GM12878 (cell line): ENCODE measurements at regions not wholly inside any gene's neighbourhood (a gene's known extent, or its start where the extent isn't known, plus 50 kb on each side); places are given as distances from the start of the nearest gene placed in this dataset.

Experiments used
- ATAC-seq: fragments of 200-7000 bp; cut with Tn5 transposase; 3 replicates; pipeline ENCODE4 v1.9.1; 2020; ENCODE audit warnings: mild to moderate bottlenecking, moderate library complexity
- BruUV-seq: library from RNA; stranded (reverse); fragments of 400-500 nt; replicated peaks from 2 replicates; lab custom pipeline; 2021; lab: Mats Ljungman, UMichigan
- CTCF ChIA-PET: fragments of 300-600 bp; sonication (Branson Sonifier 250); formaldehyde crosslinking; extraction: SDS; loops from one replicate; lab custom pipeline; 2021; ENCODE audit warnings: inconsistent platforms; lab: Yijun Ruan, JAX
- POLR2A ChIA-PET: fragments of 350-600 bp; formaldehyde crosslinking; extraction: SDS; loops from one replicate; lab custom pipeline; 2021; ENCODE audit warnings: inconsistent platforms; lab: Charles Lee
- RAD21 ChIA-PET: fragments of 300-600 bp; sonication (Branson Sonifier 250); formaldehyde crosslinking; loops from one replicate; lab custom pipeline; 2023; ENCODE audit warnings: antibody characterized with exemption; ENCODE audit not compliant: unreplicated experiment; lab: Charles Lee
- SMC1A ChIA-PET: fragments of 300-600 bp; sonication (Branson Sonifier 250); formaldehyde crosslinking; loops from one replicate; lab custom pipeline; 2023; ENCODE audit not compliant: unreplicated experiment, uncharacterized antibody; lab: Charles Lee
- DNase-seq: peaks from one replicate; pipeline ENCODE4 v3.0.0-alpha.2; 2011; ENCODE audit warnings: low read depth, low spot score
- FAIRE-seq: peaks from 3 replicates; lab custom pipeline; 2011; peaks lifted over from hg19 to GRCh38; lab: Jason Lieb, UNC
- H2AFZ ChIP-seq: 2 replicates; pipeline ENCODE4 v1.6.0; 2011; ENCODE audit warnings: low read depth, low read length, control low read depth; ENCODE audit not compliant: control insufficient read depth
- H3K27ac ChIP-seq: 2 replicates; pipeline ENCODE4 v1.5.1; 2011; ENCODE audit warnings: control low read depth; ENCODE audit not compliant: control insufficient read depth, insufficient read depth
- H3K27me3 ChIP-seq, 2 experiments: replicated peaks in 1 of 2; 2 replicates each; pipeline versions ENCODE4 v1.6.0 to v1.6.1; 2011; ENCODE audit warnings: low read length in 1 of 2; ENCODE audit not compliant: control insufficient read depth in 2 of 2, insufficient read depth in 2 of 2
- H3K36me3 ChIP-seq, 2 experiments: 2 replicates each; pipeline ENCODE4 v1.5.1; 2011; ENCODE audit warnings: low read length in 1 of 2; ENCODE audit not compliant: control insufficient read depth in 2 of 2, insufficient read depth in 2 of 2
- H3K4me1 ChIP-seq: 2 replicates; pipeline ENCODE4 v1.6.1; 2011; ENCODE audit warnings: mild to moderate bottlenecking, low read length, moderate library complexity, mixed read lengths; ENCODE audit not compliant: control insufficient read depth, insufficient read depth
- H3K4me2 ChIP-seq: 2 replicates; pipeline ENCODE4 v1.6.0; 2011; ENCODE audit warnings: control low read depth; ENCODE audit not compliant: control insufficient read depth, insufficient read depth
- H3K4me3 ChIP-seq: fragments of 200-600 bp; sonication (generic); 2 replicates; pipeline ENCODE4 v1.5.1; 2016
- H3K79me2 ChIP-seq: 2 replicates; pipeline ENCODE4 v1.6.0; 2011; ENCODE audit warnings: low read length; ENCODE audit not compliant: control insufficient read depth, insufficient read depth
- H3K9ac ChIP-seq: 2 replicates; pipeline ENCODE4 v1.8.0; 2011; ENCODE audit warnings: low read length, control low read depth, mixed read lengths; ENCODE audit not compliant: control insufficient read depth, insufficient read depth
- H3K9me3 ChIP-seq: replicated peaks from 3 replicates; pipeline ENCODE4 v1.5.1; 2011; ENCODE audit warnings: mild to moderate bottlenecking, low read length; ENCODE audit not compliant: control insufficient read depth, insufficient read depth
- H4K20me1 ChIP-seq: 2 replicates; pipeline ENCODE4 v1.6.0; 2011; ENCODE audit not compliant: control insufficient read depth, insufficient read depth
- ESRRA ChIP-seq: IDR thresholded peaks from 2 replicates; pipeline ENCODE4 v1.6.1; 2012; ENCODE audit warnings: mild to moderate bottlenecking, low read length, improper control_type of control experiment
- MEF2B ChIP-seq: fragments of 450-650 bp; IDR thresholded peaks from 2 replicates; pipeline ENCODE4 v1.6.1; 2018; ENCODE audit warnings: mild to moderate bottlenecking, moderate library complexity; ENCODE audit not compliant: partially characterized antibody, poor library complexity, severe bottlenecking
- NBN ChIP-seq: fragments of 450-650 bp; IDR thresholded peaks from 2 replicates; pipeline ENCODE4 v1.6.1; 2016
- SREBF2 ChIP-seq: IDR thresholded peaks from 2 replicates; pipeline ENCODE4 v1.6.1; 2012; ENCODE audit warnings: mild to moderate bottlenecking, low read length
- ZBTB40 ChIP-seq: fragments of 450-650 bp; IDR thresholded peaks from 2 replicates; pipeline ENCODE4 v1.6.1; 2016; ENCODE audit warnings: mild to moderate bottlenecking, moderate library complexity, borderline replicate concordance
- WGBS: methylation state at CpG from one replicate; pipeline ENCODE4 v1.1.6; 2016; ENCODE audit warnings: low lambda C conversion rate; ENCODE audit not compliant: insufficient replicate concordance, insufficient coverage; ENCODE audit errors: missing lambda C conversion rate; 5-methylcytosine and 5-hydroxymethylcytosine counted together
- in situ Hi-C: fragments of 300-500 bp; cut with MboI; formaldehyde crosslinking; loops from 9 replicates; pipeline ENCODE4 v1.14.3; 2018; ENCODE audit warnings: mixed read lengths
- intact Hi-C: fragments of 100-400 bp; cut with micrococcal nuclease; formaldehyde crosslinking; loops from one replicate; pipeline ENCODE4 v1.14.2; 2022; ENCODE audit not compliant: unreplicated experiment

- DNase-seq, result no peak
- Histone ChIP-seq H4K20me1 (no peaks in the 10 kb centered on the region), H3K9ac (no peak overlapping the region), H3K4me3 (no peak overlapping the region), H3K36me3 (no peaks in the 10 kb centered on the region)
- POLR2A ChIA-PET, result no interaction called here
- intact Hi-C loops, result no loop called here
- no peak for FAIRE-seq
- ATAC-seq, result no peak
- SMC1A ChIA-PET, result no interaction called here
- 25% methylated on average over 8 of the region's 8 CpGs for WGBS
- TF ChIP-seq NBN, result no peak
- TF ChIP-seq MEF2B, result no peak
- TF ChIP-seq, all 136 proteins: peak for 0
- in situ Hi-C loops, result no loop called here
- CTCF ChIA-PET, result no interaction called here
- H3K79me2 ChIP-seq, result no peaks in the 10 kb centered on the region
- H3K9me3 ChIP-seq, result no peaks in the 10 kb centered on the region
- H3K27ac ChIP-seq, result no peak overlapping the region
- H2AFZ ChIP-seq, result no peak overlapping the region
- H3K4me2 ChIP-seq, result no peak overlapping the region
- BruUV-seq, result no TSS peak
- RAD21 ChIA-PET, result no interaction called here
- H3K4me1 ChIP-seq, result no peaks in the 10 kb centered on the region
- no peaks in the 10 kb centered on the region for H3K27me3 ChIP-seq
Measured at GRCh38 chr22:48187356-48187755, 1424.9 kb downstream of the TBC1D22A start.

- 29% methylated on average over 10 of the region's 10 CpGs for WGBS
- no peak overlapping the region for H3K9ac ChIP-seq
- in situ Hi-C loops, result no loop called here
Measured at GRCh38 chr22:48186146-48186790, 1423.8 kb downstream of the TBC1D22A start.

More at GRCh38 chr22:48186146-48186790, 1423.8 kb downstream of the TBC1D22A start:
- no peaks in the 10 kb centered on the region for H4K20me1 ChIP-seq
- H3K4me1 ChIP-seq, result no peaks in the 10 kb centered on the region
- intact Hi-C loops, result no loop called here
- no peak for FAIRE-seq
- POLR2A ChIA-PET, result no interaction called here
- H3K27ac ChIP-seq, result no peak overlapping the region
- DNase-seq, result no peak
- CTCF ChIA-PET, result no interaction called here
- no peaks in the 10 kb centered on the region for H3K27me3 ChIP-seq
- no TSS peak for BruUV-seq
- SMC1A ChIA-PET, result no interaction called here
- H3K4me3 ChIP-seq, result no peak overlapping the region
- no peaks in the 10 kb centered on the region for H3K79me2 ChIP-seq
- H2AFZ ChIP-seq, result no peak overlapping the region
- H3K4me2 ChIP-seq, result no peak overlapping the region
- no peaks in the 10 kb centered on the region for H3K36me3 ChIP-seq
- no peaks in the 10 kb centered on the region for H3K9me3 ChIP-seq
- TF ChIP-seq SREBF2 (no peak), ZBTB40 (no peak), ESRRA (no peak)
- no peak for ATAC-seq
- RAD21 ChIA-PET, result no interaction called here
